H1 (cell line): ENCODE measurements at regions not wholly inside any gene's neighbourhood (a gene's known extent, or its start where the extent isn't known, plus 50 kb on each side); places are given as distances from the start of the nearest gene placed in this dataset.

Experiments used
- CTCF ChIA-PET: fragments of 300-600 bp; sonication (Branson Sonifier 250); formaldehyde crosslinking; loops from one replicate; lab custom pipeline; 2021; ENCODE audit not compliant: partially characterized antibody; lab: Charles Lee
- POLR2A ChIA-PET: fragments of 300-600 bp; sonication (Branson Sonifier 250); formaldehyde crosslinking; loops from one replicate; lab custom pipeline; 2021; ENCODE audit warnings: inconsistent platforms; ENCODE audit not compliant: partially characterized antibody; lab: Charles Lee
- DNase-seq, 2 experiments: peaks; one replicate each; pipeline versions ENCODE4 v3.0.0 to v3.0.0-alpha.2; 2010 to 2022; ENCODE audit warnings: low spot score in 2 of 2, low read depth in 1 of 2, mixed read lengths in 1 of 2
- FAIRE-seq: peaks from 2 replicates; lab custom pipeline; 2011; peaks lifted over from hg19 to GRCh38; lab: Jason Lieb, UNC
- H2AFZ ChIP-seq: 2 replicates; pipeline ENCODE4 v1.8.1; 2012; ENCODE audit warnings: low read length, inconsistent platforms
- H2AK5ac ChIP-seq: 2 replicates; pipeline ENCODE4 v1.6.1; 2013; ENCODE audit warnings: low read depth, low read length
- H2BK120ac ChIP-seq: replicated peaks from 2 replicates; pipeline ENCODE3; 2013; ENCODE audit warnings: low read depth, low read length, inconsistent platforms
- H2BK12ac ChIP-seq: 2 replicates; pipeline ENCODE4 v1.6.1; 2013; ENCODE audit warnings: low read depth, low read length
- H2BK15ac ChIP-seq: 2 replicates; pipeline ENCODE4 v1.6.1; 2013; ENCODE audit warnings: low read length
- H2BK20ac ChIP-seq: 2 replicates; pipeline ENCODE4 v1.6.1; 2013; ENCODE audit warnings: low read length
- H2BK5ac ChIP-seq: 2 replicates; pipeline ENCODE4 v1.6.1; 2013; ENCODE audit warnings: low read depth, low read length
- H3K14ac ChIP-seq: 2 replicates; pipeline ENCODE4 v1.6.1; 2013; ENCODE audit warnings: inconsistent platforms; ENCODE audit not compliant: insufficient read length
- H3K18ac ChIP-seq: 2 replicates; pipeline ENCODE4 v1.6.1; 2013; ENCODE audit warnings: low read length; ENCODE audit errors: extremely low read depth
- H3K23ac ChIP-seq: 2 replicates; pipeline ENCODE4 v1.6.1; 2013; ENCODE audit warnings: inconsistent platforms; ENCODE audit not compliant: insufficient read length
- H3K23me2 ChIP-seq: 2 replicates; pipeline ENCODE4 v1.6.1; 2013; ENCODE audit warnings: low read depth, low read length
- H3K27ac ChIP-seq: 2 replicates; pipeline ENCODE4 v1.6.1; 2011; ENCODE audit warnings: low read depth, low read length, inconsistent platforms
- H3K27me3 ChIP-seq, 4 experiments: replicated peaks in 1 of 4; 1 replicate in 1 of 4; 2 replicates in 3 of 4; pipeline versions ENCODE4 v1.6.1 to v1.8.1; 2011 to 2013; ENCODE audit warnings: low read length in 3 of 4, mild to moderate bottlenecking in 3 of 4, inconsistent platforms in 2 of 4, mixed read lengths in 2 of 4, moderate library complexity in 1 of 4; ENCODE audit not compliant: control insufficient read depth in 3 of 4, insufficient read depth in 3 of 4; ENCODE audit errors: extremely low read depth in 1 of 4
- H3K36me3 ChIP-seq, 4 experiments: 2 replicates each; pipeline versions ENCODE4 v1.6.1 to v1.8.1; 2011 to 2013; ENCODE audit warnings: mild to moderate bottlenecking in 4 of 4, low read length in 3 of 4, moderate library complexity in 2 of 4, control low read depth in 1 of 4, inconsistent platforms in 1 of 4; ENCODE audit not compliant: insufficient read depth in 4 of 4, control insufficient read depth in 2 of 4
- H3K4ac ChIP-seq: replicated peaks from 2 replicates; pipeline ENCODE3; 2013; ENCODE audit warnings: low read length, low read depth, mixed read lengths, inconsistent platforms; ENCODE audit not compliant: insufficient read length
- H3K4me1 ChIP-seq, 4 experiments: replicated peaks in 1 of 4; 1 replicate in 1 of 4; 2 replicates in 3 of 4; pipeline versions ENCODE4 v1.6.1 to v1.8.1; 2011 to 2013; ENCODE audit warnings: low read length in 3 of 4, inconsistent platforms in 2 of 4, mixed read lengths in 1 of 4; ENCODE audit not compliant: insufficient read depth in 4 of 4, control insufficient read depth in 3 of 4
- H3K4me2 ChIP-seq, 2 experiments: 2 replicates each; pipeline versions ENCODE4 v1.6.1 to v1.8.1; 2011 to 2013; ENCODE audit warnings: low read depth in 2 of 2, low read length in 2 of 2, control low read depth in 1 of 2, inconsistent platforms in 1 of 2, mild to moderate bottlenecking in 1 of 2; ENCODE audit not compliant: insufficient read depth in 1 of 2
- H3K4me3 ChIP-seq, 4 experiments: fragments of 200-600, 300-600 bp in 1 of 4; sonication (generic), shearing (Covaris generic), sonication (Bioruptor Twin) in 1 of 4; 2 replicates each; pipeline versions ENCODE4 v1.5.1 to v1.8.1; 2011 to 2016; ENCODE audit warnings: low read length in 4 of 4, low read depth in 3 of 4, control low read depth in 2 of 4, inconsistent platforms in 2 of 4, mild to moderate bottlenecking in 2 of 4, mixed read lengths in 1 of 4, moderate library complexity in 1 of 4; ENCODE audit not compliant: insufficient read depth in 2 of 4; ENCODE audit errors: extremely low read depth in 1 of 4
- H3K56ac ChIP-seq: replicated peaks from 2 replicates; pipeline ENCODE3; 2013; ENCODE audit warnings: low read depth, mild to moderate bottlenecking, mixed read lengths, low read length, inconsistent platforms; ENCODE audit not compliant: insufficient read length
- H3K79me1 ChIP-seq: 2 replicates; pipeline ENCODE4 v1.6.1; 2013; ENCODE audit warnings: low read depth, low read length, control low read depth
- H3K79me2 ChIP-seq, 2 experiments: 2 replicates each; pipeline versions ENCODE4 v1.6.1 to v1.8.1; 2012 to 2013; ENCODE audit warnings: low read length in 2 of 2, mild to moderate bottlenecking in 2 of 2, inconsistent platforms in 1 of 2; ENCODE audit not compliant: insufficient read depth in 2 of 2, control insufficient read depth in 1 of 2
- H3K9ac ChIP-seq, 4 experiments: replicated peaks in 1 of 4; 1 replicate in 1 of 4; 2 replicates in 3 of 4; pipeline versions ENCODE4 v1.6.1 to v1.8.1; 2011 to 2013; ENCODE audit warnings: low read depth in 3 of 4, low read length in 3 of 4, control low read depth in 2 of 4, mild to moderate bottlenecking in 2 of 4, moderate library complexity in 2 of 4, inconsistent platforms in 1 of 4; ENCODE audit errors: extremely low read depth in 1 of 4
- H3K9me3 ChIP-seq, 2 experiments: 2 replicates each; pipeline versions ENCODE4 v1.6.1 to v1.8.1; 2012 to 2013; ENCODE audit warnings: mild to moderate bottlenecking in 2 of 2, moderate library complexity in 2 of 2, control low read depth in 1 of 2, inconsistent platforms in 1 of 2, low read depth in 1 of 2, low read length in 1 of 2, mixed read lengths in 1 of 2; ENCODE audit not compliant: insufficient read depth in 2 of 2
- H4K20me1 ChIP-seq, 2 experiments: replicated peaks in 1 of 2; 2 replicates each; pipeline versions ENCODE3 to v1.8.1; 2011 to 2013; ENCODE audit warnings: inconsistent platforms in 2 of 2, low read length in 2 of 2, mild to moderate bottlenecking in 1 of 2; ENCODE audit not compliant: insufficient read depth in 2 of 2, control insufficient read depth in 1 of 2
- H4K5ac ChIP-seq: 2 replicates; pipeline ENCODE4 v1.6.1; 2013; ENCODE audit warnings: low read length, low read depth, mixed read lengths, inconsistent platforms; ENCODE audit not compliant: insufficient read length
- H4K8ac ChIP-seq: 2 replicates; pipeline ENCODE4 v1.8.0; 2013; ENCODE audit warnings: mild to moderate bottlenecking, moderate library complexity, low read length, inconsistent platforms; ENCODE audit not compliant: insufficient read depth; ENCODE audit errors: extremely low read depth
- H4K91ac ChIP-seq: replicated peaks from 2 replicates; pipeline ENCODE3; 2013; ENCODE audit warnings: low read length, mixed read lengths, inconsistent platforms; ENCODE audit not compliant: insufficient read length
- ATF3 ChIP-seq: IDR thresholded peaks from 2 replicates; pipeline ENCODE4 v1.6.1; 2011; ENCODE audit warnings: low read depth, mild to moderate bottlenecking, low read length; ENCODE audit not compliant: insufficient read depth
- CBX8 ChIP-seq: fragments of 300-800, 300-1000 bp; sonication (generic); IDR thresholded peaks from 2 replicates; pipeline ENCODE4 v1.7.1; 2016; ENCODE audit warnings: low read depth, low read length, borderline replicate concordance
- CREB1 ChIP-seq: IDR thresholded peaks from 2 replicates; pipeline ENCODE4 v1.6.1; 2012; ENCODE audit warnings: inconsistent platforms
- CTCF ChIP-seq, 3 experiments: IDR thresholded peaks; 1 replicate in 2 of 3; 2 replicates in 1 of 3; pipeline versions ENCODE4 v1.5.1 to v1.6.1; 2011; ENCODE audit warnings: low read length in 3 of 3, mild to moderate bottlenecking in 3 of 3, inconsistent platforms in 2 of 3, low read depth in 1 of 3, moderate library complexity in 1 of 3; ENCODE audit not compliant: insufficient read depth in 1 of 3; ENCODE audit errors: control extremely low read depth in 1 of 3
- KDM5A ChIP-seq: fragments of 200-600 bp; IDR thresholded peaks from 2 replicates; pipeline ENCODE4 v1.7.1; 2012; ENCODE audit warnings: mild to moderate bottlenecking, low read length, inconsistent platforms, mixed read lengths
- POLR2A ChIP-seq, 2 experiments: IDR thresholded peaks; 1 replicate in 1 of 2; 2 replicates in 1 of 2; pipeline ENCODE4 v1.6.1; 2011; ENCODE audit warnings: low read depth in 2 of 2, low read length in 2 of 2, mild to moderate bottlenecking in 2 of 2; ENCODE audit errors: control extremely low read depth in 1 of 2
- POU5F1 ChIP-seq: IDR thresholded peaks from 2 replicates; pipeline ENCODE4 v1.6.1; 2011; ENCODE audit warnings: low read depth, mild to moderate bottlenecking, low read length, moderate library complexity
- RAD21 ChIP-seq, 2 experiments: IDR thresholded peaks in 1 of 2; conservative IDR thresholded peaks in 1 of 2; 2 replicates each; pipeline ENCODE4 v1.6.1; 2011; ENCODE audit warnings: low read depth in 2 of 2, low read length in 2 of 2, improper control_type of control experiment in 1 of 2, inconsistent platforms in 1 of 2, mild to moderate bottlenecking in 1 of 2, moderate library complexity in 1 of 2
- WGBS, 2 experiments: shearing (Covaris generic) in 1 of 2; methylation state at CpG; one replicate each; pipeline versions ENCODE4 v1.1.6 to v1.1.7; 2013 to 2015; ENCODE audit warnings: low lambda C conversion rate in 2 of 2, mixed read lengths in 2 of 2, inconsistent platforms in 1 of 2, low coverage in 1 of 2, missing lambda C conversion rate in 1 of 2; ENCODE audit not compliant: insufficient replicate concordance in 2 of 2, insufficient coverage in 1 of 2, insufficient read length in 1 of 2; ENCODE audit errors: extremely low coverage in 1 of 2, missing lambda C conversion rate in 1 of 2; 5-methylcytosine and 5-hydroxymethylcytosine counted together

GRCh38 chr1:4336507-4336906, 317.9 kb upstream of the AJAP1 start:
- H2BK20ac ChIP-seq: no peak overlapping the region
- H3K4ac ChIP-seq: no peak overlapping the region
- H3K79me2 ChIP-seq: no peaks in the 10 kb centered on the region
- H3K56ac ChIP-seq: peak overlapping the region; percentile 38
- H3K27ac ChIP-seq: no peak overlapping the region
- H4K5ac ChIP-seq: no peak overlapping the region
- no peaks in the 10 kb centered on the region for H3K27me3 ChIP-seq
- H3K23me2 ChIP-seq: peaks cover 5% of the 10 kb centered on the region; the same call in 1 of the 2 replicates
- H3K9me3 ChIP-seq: peaks cover 42 to 68% of the 10 kb centered on the region in 2 experiments; a peak in 3 of 4 replicates
- H3K36me3 ChIP-seq: no peaks in the 10 kb centered on the region
- H4K8ac ChIP-seq: no peak overlapping the region
- DNase-seq (no peak), FAIRE-seq (no peak)
- ChIA-PET POLR2A (no interaction called here), CTCF (no interaction called here)
- 87% methylated on average over 3 of the region's 3 CpGs; no CpG with 5 or more reads in 1 of the 2 experiments for WGBS, 2 experiments
- no peaks in the 10 kb centered on the region for H3K79me1 ChIP-seq
- no peak overlapping the region for H3K9ac ChIP-seq
- H3K14ac ChIP-seq: no peak overlapping the region
- H2AK5ac ChIP-seq: 0 out of 2 replicates have a peak overlapping the region, but pooled peaks have one; percentile 13
- no peak overlapping the region for H2BK120ac ChIP-seq
- no peak overlapping the region for H3K18ac ChIP-seq
- no peak overlapping the region for H2BK5ac ChIP-seq
- no peak overlapping the region for H3K4me3 ChIP-seq
- no peak for TF ChIP-seq POU5F1
- no peak for TF ChIP-seq CTCF (IDR thresholded peaks at IDR 0.05; ENCODE audit: control extremely low read depth in 1 of 3, insufficient read depth in 1 of 3, low read depth in 1 of 3, low read length in 3 of 3)
- no peak for TF ChIP-seq CREB1
- no peak for TF ChIP-seq CBX8
- TF ChIP-seq RAD21 (IDR thresholded peaks at IDR 0.05 in 1 of 2, conservative IDR thresholded peaks at IDR 0.05 in 1 of 2; ENCODE audit: low read depth in 2 of 2, low read length in 2 of 2): no peak
- TF ChIP-seq ATF3: no peak
- no peak for TF ChIP-seq POLR2A (IDR thresholded peaks at IDR 0.05; ENCODE audit: control extremely low read depth in 1 of 2, low read depth in 2 of 2, low read length in 2 of 2)
- TF ChIP-seq KDM5A: no peak
- H3K23ac ChIP-seq: no peak overlapping the region
- H4K20me1 ChIP-seq: no peaks in the 10 kb centered on the region
- H2BK15ac ChIP-seq: no peak overlapping the region
- H2BK12ac ChIP-seq: peak overlapping the region; percentile 68; the same call in 1 of the 2 replicates
- no peak overlapping the region for H3K4me2 ChIP-seq
- no peak overlapping the region for H4K91ac ChIP-seq
- no peak overlapping the region for H2AFZ ChIP-seq
- no peaks in the 10 kb centered on the region; a peak in 1 of 7 replicates for H3K4me1 ChIP-seq
